ENCODE measurements at regions not wholly inside any gene's neighbourhood (a gene's known extent, or its start where the extent isn't known, plus 50 kb on each side); places are given as distances from the start of the nearest gene placed in this dataset.

DNA sequence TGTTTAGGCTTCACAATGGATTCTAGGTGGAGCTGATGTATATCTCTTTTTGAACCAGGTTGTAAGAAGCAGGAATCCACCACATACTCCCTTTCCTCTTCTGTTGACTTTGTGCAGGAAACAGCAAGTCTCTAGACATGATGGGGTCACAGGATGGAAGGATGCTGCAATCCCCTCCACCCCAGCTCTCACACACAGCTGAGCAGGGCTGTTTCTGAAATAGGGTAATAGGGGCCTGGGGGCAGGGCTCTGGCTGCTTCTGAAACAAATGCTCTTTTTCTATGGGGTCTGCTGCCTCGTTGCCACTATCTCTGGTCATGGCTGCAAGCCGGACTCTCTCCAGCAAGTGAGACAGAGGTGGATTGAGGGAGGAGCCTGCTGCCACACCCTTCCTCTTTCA lies 148.9 kb downstream of the SOX11 start:
- DNase-seq (ENCODE audit: low read depth, low spot score) = no peak

- DNase-seq (ENCODE audit: low read depth, low spot score) = no peak
Observed at GRCh38 chr2:5842326-5842725, 150.1 kb downstream of the SOX11 start.

- DNase-seq (ENCODE audit: low read depth, low spot score) = no peak
Observed at GRCh38 chr2:5845798-5846330, 153.7 kb downstream of the SOX11 start.

DNA sequence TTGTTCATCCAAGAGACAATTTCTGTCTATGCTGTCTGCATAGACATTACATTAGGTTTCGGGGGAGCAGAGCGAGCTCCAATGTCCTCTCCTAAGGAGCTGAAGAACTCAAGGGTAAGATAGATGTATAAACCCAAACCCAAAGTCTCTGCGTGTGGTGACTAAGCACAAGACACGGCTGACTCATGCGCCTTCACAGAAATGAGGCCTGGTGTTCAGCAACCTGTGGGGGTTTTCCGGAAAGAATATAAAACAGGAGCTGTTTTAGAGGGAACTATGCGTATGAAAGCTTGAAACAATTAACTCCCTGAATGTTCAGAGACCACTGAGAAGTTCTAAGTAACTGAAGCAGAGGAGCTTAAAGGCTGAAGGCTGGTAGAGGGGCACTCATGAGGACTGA lies 154.7 kb downstream of the SOX11 start:
- DNase-seq (ENCODE audit: low read depth, low spot score) = no peak

DNA sequence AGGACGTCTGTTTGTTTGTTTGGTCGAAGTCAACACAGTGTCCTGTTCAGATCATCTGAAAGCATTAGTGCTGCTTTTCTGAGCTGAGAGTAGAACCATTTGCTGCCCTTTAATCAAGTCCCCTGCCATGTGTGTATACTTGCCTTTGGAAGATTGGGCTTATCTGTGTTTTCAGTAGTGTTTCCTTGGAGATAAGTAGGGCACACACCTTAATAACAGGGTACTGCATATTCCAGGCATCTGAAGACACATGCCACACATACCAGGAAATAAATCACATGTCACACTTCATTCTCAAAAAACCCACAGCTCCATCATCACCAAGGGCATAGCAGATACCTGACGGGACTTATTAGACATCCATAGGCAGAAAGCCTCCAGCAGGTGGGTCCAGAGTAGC lies 157.4 kb downstream of the SOX11 start:
- DNase-seq (ENCODE audit: low read depth, low spot score) = no peak

DNA sequence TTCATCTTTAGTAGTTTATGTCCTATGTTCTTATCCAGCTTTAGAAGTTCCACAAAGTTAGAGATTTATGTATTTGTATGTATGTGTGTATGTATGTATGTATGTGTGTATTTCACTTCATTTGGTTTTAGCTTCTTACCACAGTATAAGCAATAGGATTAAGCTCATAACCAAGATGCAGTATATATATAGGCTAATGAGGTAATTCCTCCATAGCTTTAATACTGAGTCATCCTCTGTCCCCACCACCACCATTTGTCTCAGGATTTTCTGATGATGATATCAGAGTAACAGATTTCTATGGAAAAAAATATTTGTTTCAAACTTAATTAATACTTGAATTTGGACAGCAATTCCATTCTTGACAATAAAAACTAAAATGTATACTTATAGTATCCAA lies 159.2 kb downstream of the SOX11 start:
- DNase-seq (ENCODE audit: low read depth, low spot score) = no peak

DNA sequence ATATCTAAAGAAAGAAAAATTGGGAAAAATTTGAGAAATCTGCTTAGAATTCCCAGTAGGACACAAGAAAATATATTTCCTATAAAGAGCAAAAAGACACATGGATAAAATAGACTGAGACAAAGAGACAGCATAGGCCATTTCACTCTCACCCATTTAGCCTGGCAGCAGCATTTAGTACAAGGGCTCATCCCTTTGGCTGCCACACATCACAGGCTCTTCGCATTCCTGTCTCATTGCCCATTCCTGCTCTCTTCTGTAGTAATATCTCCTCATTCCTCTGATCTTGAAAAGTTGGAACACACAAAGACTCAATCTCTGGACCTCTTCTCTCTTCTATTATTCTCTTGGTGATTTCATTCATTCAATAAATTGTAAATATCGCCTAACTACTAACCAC lies 162.6 kb downstream of the SOX11 start:
- no peak for DNase-seq (ENCODE audit: low read depth, low spot score)

- DNase-seq (ENCODE audit: low read depth, low spot score) = no peak
Observed at GRCh38 chr2:5867056-5867455, 174.9 kb downstream of the SOX11 start.

DNA sequence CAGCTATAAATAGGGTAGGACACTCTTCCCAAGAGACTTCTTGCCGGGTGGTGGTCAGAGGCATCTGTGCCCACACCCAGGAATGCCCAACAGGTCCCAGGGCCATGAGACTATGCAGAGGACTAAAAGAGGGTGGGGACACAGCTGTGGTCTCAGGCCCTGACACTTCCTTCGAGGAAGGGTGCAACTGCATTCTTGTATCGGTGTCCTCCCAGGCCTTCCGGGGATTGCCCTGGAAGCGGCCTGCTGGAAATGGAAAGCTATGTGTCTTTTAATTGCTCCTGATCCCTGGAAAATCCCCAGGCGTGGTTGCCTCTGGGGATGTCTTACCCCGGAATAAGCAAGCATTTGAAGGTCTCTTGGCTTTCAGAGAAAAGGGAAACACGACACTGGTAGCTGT lies 176.7 kb downstream of the SOX11 start:
- DNase-seq (ENCODE audit: low read depth, low spot score) = no peak

DNA sequence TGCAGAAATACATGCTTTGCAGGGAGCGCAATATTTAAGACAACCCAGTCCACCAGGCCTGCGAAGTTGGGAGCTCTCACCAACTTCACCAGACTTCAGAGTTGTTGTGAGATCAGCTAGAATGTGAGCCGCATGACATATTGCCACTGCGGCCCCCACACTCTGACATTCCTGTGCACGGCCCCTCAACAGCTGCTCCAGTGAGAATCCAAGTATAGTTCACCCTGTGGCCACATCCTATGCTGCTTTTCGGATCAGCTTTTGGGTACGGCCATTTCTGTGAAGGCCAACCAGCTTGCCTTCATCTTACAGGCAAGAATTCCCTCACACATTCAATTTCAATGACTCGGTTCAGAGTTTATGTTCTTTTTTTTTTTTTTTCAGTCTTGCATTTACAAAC lies 177.8 kb downstream of the SOX11 start:
- no peak for DNase-seq (ENCODE audit: low read depth, low spot score)

- no peak for DNase-seq (ENCODE audit: low read depth, low spot score)
Observed at GRCh38 chr2:5877360-5877759, 185.2 kb downstream of the SOX11 start.

DNA sequence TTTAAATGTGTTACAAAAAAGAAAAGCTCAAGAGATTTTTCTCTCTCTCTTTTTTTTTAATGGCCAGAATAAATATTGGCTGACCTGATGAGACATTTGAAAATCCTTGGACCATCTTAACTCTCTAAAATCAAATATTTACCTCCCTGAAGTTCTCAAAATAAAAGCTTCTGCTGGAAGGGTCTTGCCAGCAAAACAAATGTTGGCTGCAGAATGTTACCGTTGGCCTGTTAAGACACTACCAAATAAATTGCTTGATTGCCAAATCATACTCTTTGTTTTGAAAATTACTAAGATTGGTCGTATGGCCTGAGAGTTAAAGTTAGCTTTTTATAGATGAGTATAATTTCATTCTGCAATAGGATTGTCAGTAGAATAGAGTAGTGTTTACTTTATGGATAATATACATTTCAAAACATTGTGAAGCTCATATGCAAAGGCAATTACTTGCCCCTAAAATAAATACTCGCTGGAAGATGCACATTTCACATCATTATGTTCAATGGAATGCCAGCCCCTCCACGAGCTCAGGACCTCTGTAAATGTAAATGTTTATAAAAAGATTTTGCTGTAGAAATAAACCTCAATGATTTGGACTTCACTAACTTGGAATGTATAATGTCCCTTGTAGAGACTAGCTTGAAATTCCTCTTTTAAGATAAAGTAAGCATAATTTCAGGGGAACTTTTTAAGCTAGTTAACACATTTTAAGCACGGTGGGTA lies 193.4 kb downstream of the SOX11 start:
- DNase-seq (ENCODE audit: low read depth, low spot score) = no peak

DNA sequence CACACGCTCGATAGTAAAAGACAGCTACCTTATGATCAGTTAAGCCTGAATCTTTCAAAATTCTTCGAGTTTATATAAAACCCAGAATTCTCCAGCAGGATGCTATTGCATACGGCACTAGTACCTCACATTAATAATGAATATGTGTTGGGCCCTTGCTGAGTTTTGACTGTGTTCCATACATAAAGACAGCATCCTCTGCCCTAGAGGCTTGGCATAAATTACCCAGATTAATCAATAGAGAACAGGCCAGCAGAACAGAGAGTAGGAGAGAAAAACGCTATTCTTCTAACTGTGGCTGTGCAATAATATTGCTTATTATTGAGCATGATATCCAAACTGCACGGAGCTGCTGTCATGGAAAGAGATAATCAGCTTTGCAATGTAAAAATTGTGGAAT lies 194.3 kb downstream of the SOX11 start:
- no peak for DNase-seq (ENCODE audit: low read depth, low spot score)

DNA sequence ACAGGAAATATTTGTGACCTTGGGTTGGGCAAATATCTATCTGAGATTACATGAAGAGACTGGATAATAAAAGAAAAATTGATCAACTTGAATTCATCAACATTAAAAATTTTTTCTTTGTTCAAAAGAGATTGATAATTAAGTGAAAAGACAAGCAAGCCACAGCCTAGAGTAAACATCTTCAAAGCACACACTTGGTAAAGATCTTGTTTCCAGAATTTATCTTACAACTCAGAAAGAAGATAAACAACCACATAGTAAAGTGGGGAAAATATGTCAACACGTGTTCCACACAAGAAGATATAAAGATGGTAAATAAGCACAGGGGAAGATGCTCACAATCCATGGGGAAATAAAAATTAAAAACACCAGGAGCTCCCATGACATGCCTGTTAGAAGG lies 195.9 kb downstream of the SOX11 start:
- no peak for DNase-seq (ENCODE audit: low read depth, low spot score)

- DNase-seq (ENCODE audit: low read depth, low spot score) = no peak
Observed at GRCh38 chr2:5889519-5889918, 197.3 kb downstream of the SOX11 start.

DNA sequence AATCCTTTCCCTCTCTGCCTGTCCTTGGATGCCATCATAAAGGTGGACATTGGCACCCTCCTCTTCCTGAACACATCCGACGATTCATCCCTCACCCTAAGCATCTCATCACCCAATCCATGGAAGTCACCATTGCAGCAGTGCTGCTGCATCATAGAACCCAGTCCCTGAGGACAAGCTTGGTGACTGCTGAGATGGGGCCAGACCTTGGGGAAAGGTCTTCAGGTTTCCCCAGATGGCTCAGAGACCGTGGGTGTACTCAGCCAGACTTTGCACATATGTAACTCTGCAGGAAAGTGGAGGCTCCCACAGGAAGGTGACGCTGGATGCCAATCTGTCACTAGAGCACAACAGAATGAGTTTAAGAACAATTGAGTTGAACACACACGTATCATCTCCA lies 202.2 kb downstream of the SOX11 start:
- no peak for DNase-seq (ENCODE audit: low read depth, low spot score)

DNA sequence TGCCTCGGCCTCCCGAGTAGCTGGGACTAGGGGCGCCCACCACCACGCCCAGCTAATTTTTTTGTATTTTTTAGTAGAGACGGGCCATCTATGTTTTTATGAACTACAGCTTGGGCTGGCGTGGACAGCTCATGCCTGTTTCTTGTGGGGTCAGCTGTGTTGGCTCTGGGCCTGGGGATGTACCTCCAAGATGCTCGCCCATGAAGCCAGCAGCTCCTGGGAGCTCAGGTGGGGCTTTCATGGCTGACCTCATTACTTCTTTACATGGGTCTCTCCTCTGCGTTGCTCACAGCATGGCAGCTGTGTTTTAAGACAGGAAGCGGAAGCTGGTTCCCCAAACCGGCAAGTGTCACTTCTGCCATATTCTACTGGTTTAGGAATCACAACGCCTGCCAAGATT lies 203.1 kb downstream of the SOX11 start:
- DNase-seq (ENCODE audit: low read depth, low spot score) = no peak

GRCh38 chr2:5897249-5897648 lies 205.1 kb downstream of the SOX11 start:
- DNase-seq (ENCODE audit: low read depth, low spot score) = no peak

- DNase-seq (ENCODE audit: low read depth, low spot score) = no peak
Observed at GRCh38 chr2:5898667-5899066, 206.5 kb downstream of the SOX11 start.

GRCh38 chr2:5905661-5906060 lies 213.5 kb downstream of the SOX11 start:
- DNase-seq (ENCODE audit: low read depth, low spot score) = no peak

DNA sequence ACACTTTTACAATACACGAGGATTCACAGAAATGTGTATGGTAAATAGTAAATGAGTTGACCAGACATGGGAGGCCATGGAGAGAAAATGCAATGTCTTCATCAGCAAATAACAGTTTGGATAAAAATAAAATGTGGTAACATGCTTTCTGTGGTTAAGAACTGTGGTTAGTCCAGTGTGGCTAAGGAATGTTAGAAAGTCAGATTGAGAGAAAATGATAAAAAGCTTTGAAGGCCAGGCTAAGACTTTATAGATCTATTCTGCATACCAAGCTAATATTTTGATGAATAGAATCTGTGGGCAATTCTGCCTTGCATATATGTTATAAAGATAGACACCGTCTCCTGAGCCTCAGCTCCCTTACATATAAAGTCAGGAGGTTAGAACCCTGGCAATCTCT lies 215.9 kb downstream of the SOX11 start:
- DNase-seq (ENCODE audit: low read depth, low spot score) = no peak

GRCh38 chr2:5911718-5912117 lies 219.5 kb downstream of the SOX11 start:
- no peak for DNase-seq (ENCODE audit: low read depth, low spot score)

- DNase-seq (ENCODE audit: low read depth, low spot score) = no peak
Observed at GRCh38 chr2:5913711-5914395, 221.7 kb downstream of the SOX11 start.
